Mesothelial cell of epicardium (in vitro differentiated cells): ENCODE measurements at regions not wholly inside any gene's neighbourhood (a gene's known extent, or its start where the extent isn't known, plus 50 kb on each side); places are given as distances from the start of the nearest gene placed in this dataset.
"Not testable (repeated sequence)": the region's sequence is repeated elsewhere in the genome, so short reads cannot be mapped to it uniquely, and the experiment has no call there.

ENCODE experiments used
- DNase-seq, 2 experiments: peaks; one replicate each; pipeline ENCODE4 v3.0.0; 2021; ENCODE audit warnings: low spot score in 2 of 2; ENCODE audit not compliant: unreplicated experiment in 2 of 2
- H3K27ac Mint-ChIP-seq: 2 replicates; pipeline ENCODE4 v1.8.0; 2021; ENCODE audit warnings: mixed read lengths
- H3K27me3 Mint-ChIP-seq: 2 replicates; pipeline ENCODE4 v1.8.0; 2021; ENCODE audit warnings: low read depth, mixed read lengths
- H3K36me3 Mint-ChIP-seq: 2 replicates; pipeline ENCODE4 v1.8.0; 2021; ENCODE audit warnings: mixed read lengths
- H3K4me1 Mint-ChIP-seq: 2 replicates; pipeline ENCODE4 v1.8.0; 2021; ENCODE audit warnings: mixed read lengths
- H3K4me3 Mint-ChIP-seq: 2 replicates; pipeline ENCODE4 v1.8.0; 2021; ENCODE audit warnings: mild to moderate bottlenecking, moderate library complexity, mixed read lengths
- H3K9me3 Mint-ChIP-seq: 2 replicates; pipeline ENCODE4 v1.8.0; 2021; ENCODE audit warnings: mixed read lengths
- TF ChIP-seq, protein P1 (sequence below): fragments of 200-600 bp; sonication (generic); IDR thresholded peaks from one replicate; pipeline ENCODE4 v1.5.0; 2021; ENCODE audit warnings: antibody characterized with exemption; ENCODE audit not compliant: unreplicated experiment

DNA sequence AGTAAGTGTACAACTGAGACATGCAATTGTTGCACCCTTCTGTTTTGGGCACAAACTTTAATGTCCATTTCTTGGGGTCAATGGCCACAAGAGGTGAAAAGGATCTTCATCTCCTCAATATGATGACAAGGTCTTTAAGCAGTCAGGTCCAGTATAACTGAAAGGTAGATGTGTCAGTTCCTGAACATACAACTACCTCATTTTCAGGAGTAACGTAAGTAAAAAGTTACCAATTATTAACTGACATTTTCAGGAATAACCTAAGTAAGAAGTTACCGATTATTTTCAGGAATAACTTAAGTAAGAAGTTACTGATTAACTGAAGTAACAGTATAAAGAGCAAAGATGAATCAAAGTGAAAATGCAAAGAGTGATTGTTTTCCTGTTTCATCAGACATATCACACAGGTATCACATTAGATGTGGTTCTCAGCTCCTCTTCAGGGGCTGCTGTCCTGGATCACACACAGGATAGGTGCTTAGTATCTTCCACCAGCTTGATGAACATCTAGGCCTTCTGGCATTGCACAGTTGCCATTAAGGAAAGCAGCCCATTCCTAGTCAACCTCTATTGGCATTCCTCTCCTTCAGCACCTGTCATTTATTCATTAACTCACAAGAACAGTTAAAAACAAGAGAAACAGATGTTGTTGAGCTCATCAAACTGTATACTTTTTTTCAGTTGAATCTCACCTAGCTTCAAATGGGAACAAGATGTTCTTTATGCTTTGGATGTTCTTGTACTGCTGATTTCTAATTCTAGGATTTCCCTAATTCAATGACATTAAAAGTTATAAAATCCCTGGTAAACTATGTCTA, 200.0 kb downstream of the FOXG1 start:
- no peak overlapping the region for H3K27ac Mint-ChIP-seq
- H3K4me1 Mint-ChIP-seq, result no peaks in the 10 kb centered on the region
- H3K36me3 Mint-ChIP-seq, result no peaks in the 10 kb centered on the region
- H3K4me3 Mint-ChIP-seq, result no peak overlapping the region
- no peaks in the 10 kb centered on the region for H3K9me3 Mint-ChIP-seq
- H3K27me3 Mint-ChIP-seq, result no peaks in the 10 kb centered on the region
- no peak for DNase-seq
- TF ChIP-seq, protein P1, sequence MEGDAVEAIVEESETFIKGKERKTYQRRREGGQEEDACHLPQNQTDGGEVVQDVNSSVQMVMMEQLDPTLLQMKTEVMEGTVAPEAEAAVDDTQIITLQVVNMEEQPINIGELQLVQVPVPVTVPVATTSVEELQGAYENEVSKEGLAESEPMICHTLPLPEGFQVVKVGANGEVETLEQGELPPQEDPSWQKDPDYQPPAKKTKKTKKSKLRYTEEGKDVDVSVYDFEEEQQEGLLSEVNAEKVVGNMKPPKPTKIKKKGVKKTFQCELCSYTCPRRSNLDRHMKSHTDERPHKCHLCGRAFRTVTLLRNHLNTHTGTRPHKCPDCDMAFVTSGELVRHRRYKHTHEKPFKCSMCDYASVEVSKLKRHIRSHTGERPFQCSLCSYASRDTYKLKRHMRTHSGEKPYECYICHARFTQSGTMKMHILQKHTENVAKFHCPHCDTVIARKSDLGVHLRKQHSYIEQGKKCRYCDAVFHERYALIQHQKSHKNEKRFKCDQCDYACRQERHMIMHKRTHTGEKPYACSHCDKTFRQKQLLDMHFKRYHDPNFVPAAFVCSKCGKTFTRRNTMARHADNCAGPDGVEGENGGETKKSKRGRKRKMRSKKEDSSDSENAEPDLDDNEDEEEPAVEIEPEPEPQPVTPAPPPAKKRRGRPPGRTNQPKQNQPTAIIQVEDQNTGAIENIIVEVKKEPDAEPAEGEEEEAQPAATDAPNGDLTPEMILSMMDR, result no peak

DNA sequence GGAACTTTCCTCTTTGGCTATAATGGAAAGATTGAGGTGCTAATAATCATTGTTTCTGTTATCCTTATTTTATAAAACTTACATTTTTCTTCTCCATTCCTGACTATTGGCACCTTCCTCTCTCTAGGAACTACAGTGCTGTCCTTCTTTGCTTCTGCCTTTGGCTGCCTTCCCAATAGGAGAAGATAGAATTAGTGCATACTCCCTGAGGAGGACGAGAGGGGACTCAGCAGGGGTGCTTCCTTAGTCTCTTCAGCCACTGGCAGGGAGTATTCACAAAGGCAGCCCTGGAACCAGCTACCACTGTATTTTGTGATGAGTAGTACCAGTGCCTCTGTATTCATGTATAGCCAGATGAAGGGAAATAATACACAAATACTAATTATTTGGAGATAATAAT, 208.5 kb downstream of the FOXG1 start:
- no peaks in the 10 kb centered on the region for H3K4me1 Mint-ChIP-seq
- peaks cover 4% of the 10 kb centered on the region for H3K9me3 Mint-ChIP-seq
- H3K4me3 Mint-ChIP-seq, result no peak overlapping the region
- H3K36me3 Mint-ChIP-seq, result no peaks in the 10 kb centered on the region
- H3K27ac Mint-ChIP-seq, result no peak overlapping the region
- TF ChIP-seq, protein P1, result no peak
- no peak for DNase-seq
- no peaks in the 10 kb centered on the region for H3K27me3 Mint-ChIP-seq

DNA sequence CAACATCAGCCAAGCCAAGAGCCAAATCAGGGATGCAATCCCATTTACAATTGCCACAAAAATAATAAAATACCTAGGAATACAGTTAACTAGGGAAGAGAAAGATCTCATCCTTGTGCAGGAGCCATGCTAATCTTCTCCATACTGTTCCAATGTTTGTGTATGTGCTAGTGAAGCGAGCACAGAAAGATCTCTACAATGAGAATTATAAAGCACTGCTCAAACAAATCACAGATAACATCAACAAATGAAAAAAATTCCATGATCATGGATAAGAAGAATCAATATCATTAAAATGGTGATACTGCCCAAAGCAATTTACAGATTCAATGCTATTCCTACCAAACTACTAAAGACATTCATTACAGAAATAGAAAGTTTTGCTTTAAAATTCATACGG, 215.6 kb downstream of the FOXG1 start:
- Mint-ChIP-seq H3K4me1 (no peaks in the 10 kb centered on the region), H3K36me3 (no peaks in the 10 kb centered on the region), H3K4me3 (no peak overlapping the region), H3K27ac (no peak overlapping the region), H3K27me3 (peaks cover 2% of the 10 kb centered on the region), H3K9me3 (peaks cover 13% of the 10 kb centered on the region)
- TF ChIP-seq, protein P1, result no peak
- no peak for DNase-seq

DNA sequence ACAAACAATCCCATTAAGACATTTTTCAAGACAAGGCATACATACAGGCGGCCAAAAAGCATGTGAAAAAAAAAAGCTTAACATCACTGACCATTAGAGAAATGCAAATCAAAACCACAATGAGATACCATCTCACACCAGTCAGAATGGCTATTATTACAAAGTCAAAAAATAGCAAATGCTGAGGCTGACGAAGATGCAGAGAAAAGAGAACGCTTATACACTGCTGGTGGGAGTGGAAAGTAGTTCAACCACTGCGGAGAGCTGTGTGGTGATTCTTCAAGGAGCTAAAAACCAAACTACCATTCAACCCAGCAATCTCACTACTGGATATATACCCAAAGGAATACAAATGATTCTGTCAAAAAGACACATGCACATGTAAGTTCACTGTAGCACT, 216.7 kb downstream of the FOXG1 start:
- H3K4me3 Mint-ChIP-seq, result no peak overlapping the region
- no peak for DNase-seq
- H3K36me3 Mint-ChIP-seq, result no peaks in the 10 kb centered on the region
- no peak overlapping the region for H3K27ac Mint-ChIP-seq
- H3K4me1 Mint-ChIP-seq, result no peaks in the 10 kb centered on the region
- TF ChIP-seq, protein P1, result no peak
- H3K27me3 Mint-ChIP-seq, result peaks cover 2% of the 10 kb centered on the region
- peaks cover 13% of the 10 kb centered on the region for H3K9me3 Mint-ChIP-seq

DNA sequence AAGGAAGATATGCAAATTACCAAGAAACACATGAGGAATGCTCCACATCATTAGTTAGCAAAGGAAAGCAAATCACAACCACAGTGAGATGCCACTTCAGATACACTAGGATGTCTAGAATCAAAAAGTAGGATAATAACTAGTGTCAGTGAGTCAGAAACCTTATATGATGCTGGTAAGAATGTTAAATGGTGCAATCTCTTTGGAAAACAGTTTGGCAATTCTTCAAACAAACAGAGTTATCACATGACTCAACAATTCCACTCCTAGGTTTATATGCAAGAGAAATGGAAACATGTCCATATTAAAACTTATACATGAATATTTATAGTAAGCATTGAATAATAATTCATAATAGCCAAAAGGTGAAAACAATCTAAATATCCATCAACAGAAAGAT, 220.9 kb downstream of the FOXG1 start:
- TF ChIP-seq, protein P1, result no peak
- DNase-seq, result no peak
- Mint-ChIP-seq H3K27ac (no peak overlapping the region), H3K4me3 (no peak overlapping the region), H3K27me3 (peaks cover 2% of the 10 kb centered on the region), H3K4me1 (no peaks in the 10 kb centered on the region), H3K36me3 (no peaks in the 10 kb centered on the region), H3K9me3 (peaks cover 1% of the 10 kb centered on the region)

DNA sequence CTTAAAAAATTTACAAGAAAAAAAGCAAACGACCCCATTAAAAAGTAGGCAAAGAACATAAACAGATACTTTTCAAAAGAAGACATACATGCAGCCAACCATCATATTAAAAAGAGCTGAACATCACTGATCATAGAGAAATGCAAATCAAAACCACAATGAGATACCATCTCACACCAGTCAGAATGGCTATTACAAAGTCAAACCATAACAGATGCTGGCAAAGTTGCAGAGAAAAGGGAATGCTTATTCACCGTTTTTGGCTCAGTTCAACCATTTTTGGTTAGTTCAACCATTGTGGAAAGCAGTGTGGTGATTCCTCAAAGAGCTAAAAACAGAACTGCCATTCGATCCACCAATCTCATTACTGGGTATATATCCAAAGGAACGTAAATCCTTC, 230.6 kb downstream of the FOXG1 start:
- H3K27me3 Mint-ChIP-seq, H3K4me1 Mint-ChIP-seq, H3K4me3 Mint-ChIP-seq, H3K36me3 Mint-ChIP-seq, H3K9me3 Mint-ChIP-seq, DNase-seq, H3K27ac Mint-ChIP-seq: not testable (repeated sequence)
